Prostate gland (tissue), 2 donors: ENCODE measurements at regions not wholly inside any gene's neighbourhood (a gene's known extent, or its start where the extent isn't known, plus 50 kb on each side); places are given as distances from the start of the nearest gene placed in this dataset.
A peak's percentile ranks its signal among the peaks of the same experiment; 100 is the strongest.

ENCODE experiments used
- DNase-seq: peaks from one replicate; pipeline ENCODE4 v3.0.0-alpha.2; 2019; ENCODE audit warnings: low spot score
- H3K27ac ChIP-seq, 2 donors: fragments of 200-600 bp; sonication (generic); 2 replicates each; pipeline ENCODE4 v1.5.1; 2017 to 2019
- H3K27me3 ChIP-seq: fragments of 200-600 bp; sonication (generic); replicated peaks from 2 replicates; pipeline ENCODE4 v1.5.1; 2019; ENCODE audit not compliant: insufficient read depth
- H3K36me3 ChIP-seq, 2 donors: fragments of 200-600 bp; sonication (generic); 1 replicate in 1 of 2; 2 replicates in 1 of 2; pipeline versions ENCODE4 v1.5.1 to v1.8.1; 2017 to 2019
- H3K4me1 ChIP-seq: fragments of 200-600 bp; sonication (generic); replicated peaks from 2 replicates; pipeline ENCODE4 v1.5.1; 2019
- H3K4me3 ChIP-seq, 2 donors: fragments of 200-600 bp; sonication (generic); 2 replicates each; pipeline ENCODE4 v1.5.1; 2017 to 2019
- H3K9me3 ChIP-seq: fragments of 200-600 bp; sonication (generic); 2 replicates; pipeline ENCODE4 v1.5.1; 2017
- CTCF ChIP-seq, 4 experiments: fragments of 200-600 bp in 2 of 4; fragments of 450-650 bp in 2 of 4; sonication (generic) in 2 of 4; IDR thresholded peaks; 1 replicate in 3 of 4; 2 replicates in 1 of 4; pipeline ENCODE4 v1.5.1; 2016 to 2019; ENCODE audit warnings: antibody characterized with exemption in 4 of 4, mild to moderate bottlenecking in 2 of 4, moderate library complexity in 2 of 4
- POLR2A ChIP-seq: fragments of 450-650 bp; IDR thresholded peaks from one replicate; pipeline ENCODE4 v1.6.1; 2016; ENCODE audit warnings: antibody characterized with exemption, mild to moderate bottlenecking
- POLR2AphosphoS5 ChIP-seq: sonication (generic); formaldehyde crosslinking; IDR thresholded peaks from one replicate; pipeline ENCODE4 v1.6.1; 2017; ENCODE audit warnings: antibody characterized with exemption
- WGBS: methylation state at CpG from one replicate; pipeline ENCODE4 v1.1.5; 2018; 5-methylcytosine and 5-hydroxymethylcytosine counted together
- intact Hi-C: fragments of 100-400 bp; cut with DNase I; formaldehyde crosslinking; loops from one replicate; pipeline ENCODE4 v1.14.2; 2022

DNA sequence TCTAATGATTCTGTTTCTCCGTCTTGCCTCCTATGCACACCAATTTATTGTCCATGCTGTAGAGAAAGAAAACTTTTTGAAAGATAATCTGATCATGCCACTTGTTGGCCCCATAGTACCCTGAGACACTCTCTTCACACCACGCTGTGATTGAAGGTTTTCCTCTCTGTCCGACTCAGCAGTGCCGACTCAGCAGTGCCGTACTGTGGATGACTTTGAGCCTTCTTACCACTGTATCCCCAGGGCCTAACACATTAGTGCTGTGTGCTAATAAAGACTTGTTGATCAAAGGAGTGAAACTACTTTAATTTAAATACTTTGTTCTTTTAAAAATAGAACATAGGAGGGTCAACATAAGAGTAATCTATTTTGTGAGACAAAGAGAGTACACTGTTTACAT, 429.6 kb downstream of the KLF12 start:
- no peaks in the 10 kb centered on the region for H3K36me3 ChIP-seq
- TF ChIP-seq POLR2AphosphoS5 (no peak), POLR2A (no peak), CTCF (IDR thresholded peaks at IDR 0.05) (no peak)
- no peak overlapping the region for H3K27ac ChIP-seq
- H3K27me3 ChIP-seq, result no peaks in the 10 kb centered on the region
- no peaks in the 10 kb centered on the region for H3K4me1 ChIP-seq
- intact Hi-C loops, result loop anchor here (10.0 kb wide), 1 partner anchor 900 kb away; no protein-coding TSS in a partner anchor
- 93% methylated on average over 5 of the region's 5 CpGs for WGBS
- H3K4me3 ChIP-seq, result no peak overlapping the region
- no peak for DNase-seq
- H3K9me3 ChIP-seq, result no peaks in the 10 kb centered on the region

DNA sequence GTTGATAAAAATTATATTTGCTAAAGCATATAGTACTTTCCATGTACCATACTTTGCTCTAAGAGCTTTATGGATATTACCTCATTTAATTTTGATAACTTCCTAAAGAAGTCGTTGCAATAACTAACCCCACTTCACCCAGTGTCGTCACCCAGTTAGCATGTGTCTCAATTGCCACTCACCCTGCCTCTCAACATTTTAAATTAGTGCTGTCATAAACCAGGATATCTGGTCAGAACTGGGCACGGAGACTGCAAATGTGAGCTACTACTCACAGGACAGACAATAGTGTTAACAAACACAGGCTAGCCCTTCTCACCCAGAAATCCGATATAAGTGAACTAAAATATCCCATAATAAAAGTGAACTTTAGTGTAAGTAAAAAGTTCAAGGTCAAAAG, 430.6 kb downstream of the KLF12 start:
- no peak for TF ChIP-seq CTCF (IDR thresholded peaks at IDR 0.05)
- no peak for TF ChIP-seq POLR2AphosphoS5
- no peak for TF ChIP-seq POLR2A
- H3K4me1 ChIP-seq, result no peaks in the 10 kb centered on the region
- H3K9me3 ChIP-seq, result no peaks in the 10 kb centered on the region
- WGBS, result 93% methylated on average over 4 of the region's 4 CpGs
- no peak overlapping the region for H3K27ac ChIP-seq
- DNase-seq, result no peak
- no peaks in the 10 kb centered on the region for H3K36me3 ChIP-seq
- H3K4me3 ChIP-seq, result no peak overlapping the region
- H3K27me3 ChIP-seq, result no peaks in the 10 kb centered on the region
- intact Hi-C loops, result loop anchor here (10.0 kb wide), 1 partner anchor 899 kb away; no protein-coding TSS in a partner anchor

DNA sequence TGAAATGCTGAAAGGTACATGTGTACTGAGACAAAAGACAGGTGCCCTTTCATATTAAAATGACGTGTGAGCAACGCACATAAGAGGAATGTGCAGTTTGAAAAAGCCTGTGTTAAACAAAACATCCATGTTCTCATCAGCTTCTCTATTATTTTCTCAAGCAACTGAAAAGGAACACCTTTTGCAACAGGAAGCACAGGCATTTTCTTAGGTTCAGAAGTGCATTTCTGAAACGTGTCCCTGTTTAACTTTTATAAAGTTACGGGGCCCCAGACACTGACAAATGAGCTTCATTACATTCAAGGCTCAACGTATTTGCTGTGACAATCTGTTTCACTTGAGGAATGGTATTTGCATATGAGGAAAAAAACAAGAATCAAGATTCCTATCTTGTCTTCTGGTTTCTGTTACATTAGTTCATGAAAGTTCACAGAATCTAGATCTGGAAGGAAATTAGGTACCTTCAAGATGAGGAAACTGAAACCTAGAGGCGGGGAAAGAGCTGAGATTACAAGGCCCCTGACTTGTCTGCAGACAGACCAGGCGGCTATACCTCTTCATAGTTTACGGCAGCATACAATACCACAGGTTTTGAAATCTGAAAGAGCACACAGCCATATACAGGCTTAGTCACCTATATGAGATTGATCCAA, 431.7 kb downstream of the KLF12 start:
- H3K36me3 ChIP-seq, result no peaks in the 10 kb centered on the region
- no peaks in the 10 kb centered on the region for H3K4me1 ChIP-seq
- H3K27ac ChIP-seq, result peak overlapping the region; percentile 6 to 13
- intact Hi-C loops, result loop anchor here (10.0 kb wide), 1 partner anchor 898 kb away; no protein-coding TSS in a partner anchor
- H3K27me3 ChIP-seq, result no peaks in the 10 kb centered on the region
- TF ChIP-seq POLR2A (no peak), CTCF (IDR thresholded peaks at IDR 0.05) (no peak), POLR2AphosphoS5 (peak; percentile 18)
- H3K4me3 ChIP-seq, result no peak overlapping the region
- H3K9me3 ChIP-seq, result no peaks in the 10 kb centered on the region
- WGBS, result 53% methylated on average over 8 of the region's 8 CpGs
- no peak for DNase-seq

- Histone ChIP-seq H3K4me3 (no peak overlapping the region), H3K27ac (no peak overlapping the region), H3K36me3 (no peaks in the 10 kb centered on the region), H3K4me1 (no peaks in the 10 kb centered on the region), H3K9me3 (no peaks in the 10 kb centered on the region), H3K27me3 (no peaks in the 10 kb centered on the region)
- TF ChIP-seq CTCF (IDR thresholded peaks at IDR 0.05), result no peak
- TF ChIP-seq POLR2AphosphoS5, result no peak
- no peak for TF ChIP-seq POLR2A
- intact Hi-C loops, result loop anchor here (10.0 kb wide), 1 partner anchor 896 kb away; no protein-coding TSS in a partner anchor
- DNase-seq, result no peak
- 97% methylated on average over 1 of the region's 1 CpG for WGBS
These were observed 433.0 kb downstream of the KLF12 start for GRCh38 chr13:73701160-73701559.

GRCh38 chr13:73698859-73699258, 435.3 kb downstream of the KLF12 start:
- no peaks in the 10 kb centered on the region for H3K27me3 ChIP-seq
- no peaks in the 10 kb centered on the region for H3K4me1 ChIP-seq
- H3K4me3 ChIP-seq, result no peak overlapping the region
- no peak for TF ChIP-seq POLR2AphosphoS5
- no peak for TF ChIP-seq CTCF (IDR thresholded peaks at IDR 0.05)
- TF ChIP-seq POLR2A, result no peak
- 87% methylated on average over 3 of the region's 3 CpGs for whole genome bisulfite sequencing
- intact Hi-C loops, result no loop called here
- no peak overlapping the region for H3K27ac ChIP-seq
- no peak for DNase-seq
- no peaks in the 10 kb centered on the region for H3K9me3 ChIP-seq
- H3K36me3 ChIP-seq, result no peaks in the 10 kb centered on the region
